NCI-H1694 treated with DMSO at 0.1 percent for 48 hours (cell line): ENCODE measurements at regions not wholly inside any gene's neighbourhood (a gene's known extent, or its start where the extent isn't known, plus 50 kb on each side); places are given as distances from the start of the nearest gene placed in this dataset.
"Not testable (repeated sequence)": the region's sequence is repeated elsewhere in the genome, so short reads cannot be mapped to it uniquely, and the experiment has no call there.

Experiments used
- DNase-seq: peaks from one replicate; lab custom pipeline; 2025; lab: John Stamatoyannopoulos, UW

GRCh38 chr1:201637282-201638079, 98.6 kb downstream of the NAV1 start:
- no peak for DNase-seq

- DNase-seq, result no peak
Observed at GRCh38 chr1:201639391-201639790, 100.5 kb downstream of the NAV1 start.

DNA sequence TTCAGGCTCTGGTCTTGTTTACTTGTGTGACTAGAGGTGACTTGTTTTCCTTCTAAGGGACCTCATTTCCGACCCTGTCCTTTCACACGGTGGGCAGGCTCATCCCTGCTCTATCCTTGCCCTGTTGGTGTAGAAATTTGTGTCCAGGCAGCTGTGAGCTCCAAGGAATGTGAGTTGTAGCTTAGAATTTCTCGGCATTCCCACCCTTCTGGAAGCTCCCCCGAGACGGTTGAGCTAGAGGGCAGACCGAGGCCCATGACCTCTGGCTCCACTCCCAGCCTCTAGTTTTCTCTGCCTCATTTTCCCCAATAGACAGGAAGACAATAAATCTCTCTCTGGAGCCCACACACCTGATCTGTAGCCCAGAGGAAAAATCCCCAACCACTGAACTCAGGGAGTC, 100.9 kb downstream of the NAV1 start:
- no peak for DNase-seq

GRCh38 chr1:201640624-201641023, 101.7 kb downstream of the NAV1 start:
- peak; percentile 24 for DNase-seq

DNA sequence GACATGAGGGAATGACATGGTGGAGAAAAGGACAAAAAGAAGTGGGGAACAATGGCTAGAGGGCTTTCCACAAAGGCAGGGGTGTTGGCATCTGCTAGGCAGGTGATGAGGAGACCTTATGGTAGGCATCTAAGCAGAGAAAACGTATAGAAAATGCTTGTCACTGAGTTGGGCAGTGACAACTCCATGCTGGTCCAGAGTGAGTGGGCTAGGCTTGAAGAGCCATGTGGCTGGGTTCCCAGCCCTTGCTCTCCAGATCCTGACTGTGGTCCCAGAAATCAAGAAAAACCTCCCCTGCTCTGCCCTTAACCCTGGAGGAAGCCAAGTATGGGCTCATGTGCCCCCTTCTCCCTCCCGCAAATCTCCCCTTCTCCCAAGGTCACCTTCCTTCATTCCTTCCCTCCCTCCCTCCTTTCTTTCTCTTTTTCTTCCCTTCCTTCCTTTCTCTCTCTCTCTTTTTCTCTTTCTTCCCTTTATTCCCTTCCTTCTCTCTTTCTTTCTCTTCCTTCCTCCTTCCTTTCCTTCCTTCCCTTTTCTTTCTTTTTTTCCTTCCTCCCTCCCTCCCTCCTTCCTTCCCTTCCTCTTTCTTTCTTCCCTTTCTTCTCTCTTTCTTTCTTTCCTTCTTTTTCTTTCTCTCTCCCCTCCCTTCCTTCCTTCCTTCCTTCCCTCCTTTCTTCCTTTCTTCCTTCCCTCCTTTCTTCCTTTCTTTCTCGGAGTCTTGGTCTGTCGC, 102.8 kb downstream of the NAV1 start:
- no peak for DNase-seq

GRCh38 chr1:201643835-201644104, 104.8 kb downstream of the NAV1 start:
- no peak for DNase-seq

DNA sequence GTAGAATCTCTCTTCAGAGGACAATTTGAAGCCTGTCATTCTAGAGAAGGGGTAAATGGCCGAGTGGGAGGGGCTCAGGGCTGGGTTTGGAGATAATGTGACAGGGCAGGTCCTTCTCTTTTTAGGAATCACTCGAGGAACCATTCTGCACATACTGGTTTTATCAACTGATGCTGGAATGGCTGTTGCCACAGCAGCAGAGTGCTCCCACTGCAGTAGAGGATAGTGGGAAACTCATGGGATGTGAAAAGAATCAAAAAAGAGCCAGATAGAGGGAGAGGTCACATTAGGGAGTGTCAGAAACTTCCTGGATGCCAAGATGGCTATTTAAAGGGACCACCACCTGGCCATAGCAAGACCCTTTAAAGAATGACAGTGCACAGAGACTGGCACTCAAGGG, 105.3 kb downstream of the NAV1 start:
- no peak for DNase-seq

- DNase-seq, result not testable (repeated sequence)
Observed at GRCh38 chr1:201645000-201645399, 106.1 kb downstream of the NAV1 start.

DNA sequence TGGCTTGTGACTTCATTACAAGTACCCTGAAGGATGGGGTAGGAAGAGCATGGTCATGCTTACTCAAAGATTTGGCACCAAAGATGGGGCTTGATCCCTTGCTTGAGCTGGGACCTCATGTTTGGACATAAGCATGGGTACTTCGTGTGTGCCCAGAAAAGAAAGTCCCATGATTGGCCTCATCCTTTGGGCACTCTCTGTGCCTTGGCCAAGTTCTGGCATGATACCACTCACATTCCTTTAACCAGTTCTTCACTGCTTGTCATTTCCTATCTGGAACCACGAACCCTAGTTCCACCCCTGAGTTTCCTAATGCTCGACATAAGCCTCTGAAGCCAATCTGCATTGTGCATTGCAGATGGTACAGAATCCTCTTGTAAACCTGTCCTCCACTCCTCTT, 107.0 kb downstream of the NAV1 start:
- DNase-seq, result no peak

DNA sequence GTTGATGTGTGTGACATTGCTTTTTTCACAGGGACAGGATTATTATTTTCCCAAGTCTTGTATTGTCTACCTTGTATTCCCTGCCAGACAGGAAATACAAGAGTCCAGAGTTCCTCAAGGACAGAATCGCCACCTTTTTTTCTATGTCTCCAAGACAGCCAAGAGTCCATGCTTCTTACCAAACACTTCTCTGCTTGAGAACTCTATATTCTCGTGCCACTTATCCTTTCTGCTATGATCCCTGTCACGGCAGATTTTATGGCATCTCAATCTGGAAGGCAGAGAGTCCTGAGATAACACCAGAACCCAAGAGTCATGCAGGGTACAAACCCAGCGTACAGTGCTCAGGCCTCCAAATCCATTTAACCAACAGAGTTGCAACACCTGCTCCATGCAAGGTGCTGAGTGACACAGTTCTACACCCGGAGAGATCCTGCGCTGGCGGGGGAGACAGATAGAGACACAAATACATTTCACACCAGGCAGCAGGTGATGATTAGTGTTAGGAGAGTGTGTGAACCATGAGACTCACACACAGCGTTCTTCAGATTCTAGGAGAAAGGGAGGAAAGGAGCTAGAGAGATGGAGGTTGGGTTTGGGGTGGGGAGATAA, 107.6 kb downstream of the NAV1 start:
- no peak for DNase-seq

DNA sequence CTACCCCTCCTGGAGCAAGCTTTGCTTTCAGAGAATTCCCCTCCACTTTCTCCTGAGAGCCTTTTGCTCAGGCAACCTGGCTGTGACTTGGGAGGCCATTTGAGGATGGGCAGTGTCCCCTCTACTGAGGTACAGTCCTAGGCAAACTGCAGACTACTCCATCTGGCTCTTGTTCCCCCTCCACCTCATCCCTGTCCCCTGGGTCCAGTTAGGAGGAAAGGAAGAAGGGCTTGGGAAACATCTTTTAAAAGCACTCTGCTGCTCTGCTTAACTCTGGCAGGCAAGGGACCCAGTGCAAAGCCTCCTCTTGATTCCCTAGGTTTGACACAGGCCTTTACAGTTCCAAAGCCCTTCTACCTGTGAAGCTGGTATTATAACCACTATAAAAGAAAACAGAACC, 108.2 kb downstream of the NAV1 start:
- DNase-seq, result no peak

DNA sequence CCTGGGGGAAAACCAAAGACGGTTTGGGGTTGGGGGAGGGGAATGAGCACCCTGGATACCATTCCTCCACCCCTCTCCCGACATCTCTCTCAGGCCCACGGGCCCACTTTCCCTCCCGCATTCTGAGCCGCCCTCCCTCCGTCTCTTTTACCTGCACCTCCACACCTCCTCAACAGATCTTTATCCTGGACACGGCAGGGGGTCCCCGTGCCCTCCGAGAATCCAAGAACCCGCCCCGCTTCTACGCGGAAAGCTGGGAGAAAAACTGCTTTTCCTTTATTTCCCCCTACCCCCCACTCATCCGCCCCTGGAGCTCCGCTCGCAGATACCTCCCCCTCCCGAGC, 108.8 kb downstream of the NAV1 start:
- no peak for DNase-seq

DNA sequence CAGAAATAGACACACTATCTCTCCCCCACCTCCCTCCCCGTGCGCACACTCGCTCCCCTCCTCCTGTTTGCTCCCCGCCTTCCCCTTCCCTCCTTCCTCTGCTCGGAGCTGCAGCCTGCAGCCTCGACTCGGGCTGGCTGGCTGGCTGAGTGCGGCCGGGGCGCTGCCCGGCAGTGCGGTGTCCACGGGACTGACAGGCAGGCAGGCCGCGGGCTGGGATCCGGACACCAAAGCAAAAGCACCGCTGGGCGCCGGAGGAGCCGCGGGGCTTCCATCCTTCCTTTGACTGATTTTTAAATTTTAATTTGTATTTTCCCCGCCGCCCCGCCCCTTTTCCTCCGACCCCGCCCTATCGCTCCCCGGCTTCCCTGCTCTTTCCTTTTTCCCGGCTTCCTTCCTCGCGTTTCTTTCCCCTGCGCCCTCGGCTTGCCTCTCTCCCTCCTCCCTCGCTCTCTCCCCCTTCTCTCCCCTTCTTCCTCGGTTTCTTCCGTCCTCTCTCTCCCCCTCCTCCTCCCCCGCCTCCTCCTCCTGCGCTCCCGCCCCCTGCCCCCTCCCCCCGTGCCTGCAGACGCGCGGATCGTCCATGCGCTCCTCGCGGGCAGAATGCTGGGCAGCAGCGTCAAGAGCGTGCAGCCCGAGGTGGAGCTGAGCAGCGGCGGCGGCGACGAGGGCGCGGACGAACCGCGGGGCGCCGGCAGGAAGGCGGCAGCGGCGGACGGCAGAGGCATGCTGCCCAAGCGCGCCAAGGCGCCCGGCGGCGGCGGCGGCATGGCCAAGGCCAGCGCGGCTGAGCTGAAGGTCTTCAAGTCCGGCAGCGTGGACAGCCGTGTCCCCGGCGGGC, 109.4 kb downstream of the NAV1 start:
- no peak for DNase-seq

DNA sequence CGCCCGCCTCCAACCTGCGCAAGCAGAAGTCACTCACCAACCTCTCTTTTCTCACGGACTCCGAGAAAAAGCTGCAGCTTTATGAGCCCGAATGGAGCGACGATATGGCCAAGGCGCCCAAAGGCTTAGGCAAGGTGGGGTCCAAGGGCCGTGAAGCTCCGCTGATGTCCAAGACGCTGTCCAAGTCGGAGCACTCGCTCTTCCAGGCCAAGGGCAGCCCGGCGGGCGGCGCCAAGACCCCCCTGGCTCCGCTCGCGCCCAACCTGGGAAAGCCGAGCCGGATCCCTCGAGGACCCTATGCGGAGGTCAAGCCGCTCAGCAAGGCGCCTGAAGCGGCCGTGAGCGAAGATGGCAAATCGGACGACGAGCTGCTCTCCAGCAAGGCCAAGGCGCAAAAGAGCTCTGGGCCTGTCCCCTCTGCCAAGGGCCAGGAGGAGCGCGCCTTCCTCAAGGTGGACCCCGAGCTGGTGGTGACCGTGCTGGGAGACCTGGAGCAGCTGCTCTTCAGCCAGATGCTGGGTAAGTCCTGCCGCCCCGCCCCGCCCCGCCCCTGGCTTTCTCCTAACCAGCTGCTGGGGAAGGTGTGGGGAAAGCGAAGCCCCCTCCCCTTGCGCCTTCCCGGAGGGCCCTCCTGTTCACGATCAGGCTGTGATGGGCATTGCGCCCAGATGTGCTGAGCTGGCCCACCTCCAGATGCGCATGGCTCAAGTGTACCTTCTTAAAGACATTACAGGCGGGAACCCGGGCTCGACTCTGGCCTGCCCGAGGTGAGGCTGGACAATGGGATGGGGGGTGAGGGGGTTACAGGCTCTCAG, 110.2 kb downstream of the NAV1 start:
- no peak for DNase-seq

- peak; percentile 71 for DNase-seq
Observed at GRCh38 chr1:201649761-201650622, 111.1 kb downstream of the NAV1 start.

- no peak for DNase-seq
Observed at GRCh38 chr1:201650623-201650933, 111.7 kb downstream of the NAV1 start.

DNA sequence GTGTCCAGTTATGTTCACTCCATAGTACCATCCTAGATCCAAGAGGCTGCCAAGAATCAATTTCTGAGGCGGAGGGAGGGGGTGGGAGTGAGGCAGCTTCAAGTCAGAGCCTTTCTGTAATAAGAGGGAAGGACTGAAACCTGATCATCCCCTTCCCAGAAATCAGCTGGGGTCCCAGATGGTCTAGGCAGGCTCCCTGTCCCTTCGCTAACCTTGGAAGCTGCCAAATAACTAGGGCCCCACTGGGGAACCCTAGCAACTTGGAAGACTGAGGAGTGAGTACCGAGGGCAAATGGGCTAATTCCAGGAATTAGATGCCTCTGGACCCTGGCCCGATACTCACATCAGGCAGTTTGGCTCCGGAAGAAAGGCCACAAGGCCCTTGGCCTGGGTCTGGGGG, 113.3 kb downstream of the NAV1 start:
- DNase-seq, result peak; percentile 8

DNA sequence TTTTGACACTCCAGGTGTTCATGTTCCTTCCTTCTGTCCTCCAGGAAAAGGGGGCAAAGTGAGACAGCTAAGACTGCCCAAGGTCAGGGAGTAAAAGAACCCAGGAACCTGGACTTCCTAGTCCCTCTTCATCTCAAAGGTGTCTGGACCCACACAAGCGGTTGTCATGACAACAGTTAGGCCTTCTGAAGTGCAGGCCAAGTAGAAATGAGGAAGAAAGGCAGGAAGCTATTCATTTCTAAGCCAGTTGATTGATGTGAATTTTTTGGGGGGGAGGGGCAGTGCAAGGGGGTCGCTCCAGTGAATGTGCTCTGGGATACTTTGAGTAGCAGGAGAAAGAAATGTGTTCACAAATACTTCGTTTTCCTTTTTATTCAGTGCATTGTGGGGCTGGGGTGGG, 114.3 kb downstream of the NAV1 start:
- no peak for DNase-seq

- no peak for DNase-seq
Observed at GRCh38 chr1:201653883-201654282, 115.0 kb downstream of the NAV1 start.

GRCh38 chr1:201655243-201655642, 116.3 kb downstream of the NAV1 start:
- DNase-seq, result no peak

- no peak for DNase-seq
Observed at GRCh38 chr1:201655910-201656309, 117.0 kb downstream of the NAV1 start.
